ENCODE measurements at regions not wholly inside any gene's neighbourhood (a gene's known extent, or its start where the extent isn't known, plus 50 kb on each side); places are given as distances from the start of the nearest gene placed in this dataset.

DNA sequence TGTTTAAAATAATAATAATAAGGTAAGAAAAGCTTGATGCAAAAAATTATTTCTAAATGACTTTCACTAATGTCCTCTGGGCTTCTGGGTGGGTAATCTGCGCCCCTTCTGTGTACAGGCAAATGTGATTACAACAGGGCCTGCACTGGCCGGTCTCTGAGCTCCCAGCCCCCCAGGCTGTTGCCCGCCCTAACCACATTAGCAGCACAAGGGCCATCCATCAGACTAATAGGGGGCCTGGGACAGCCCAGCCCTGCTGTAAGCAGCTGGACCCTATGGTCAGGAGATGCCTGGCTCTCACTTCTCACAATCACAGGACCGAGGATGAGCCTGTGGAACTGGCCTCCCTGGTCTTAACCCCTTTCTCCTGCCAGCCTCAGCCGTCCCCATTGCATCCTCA is 388.4 kb downstream of the BUD13 start:
- TF ChIP-seq CTCF (IDR thresholded peaks at IDR 0.05), result no peak
- TF ChIP-seq EZH2phosphoT487 (IDR thresholded peaks at IDR 0.05), result no peak
- no peak for TF ChIP-seq EZH2 (IDR thresholded peaks at IDR 0.05)
